ENCODE measurements at regions not wholly inside any gene's neighbourhood (a gene's known extent, or its start where the extent isn't known, plus 50 kb on each side); places are given as distances from the start of the nearest gene placed in this dataset.

DNA sequence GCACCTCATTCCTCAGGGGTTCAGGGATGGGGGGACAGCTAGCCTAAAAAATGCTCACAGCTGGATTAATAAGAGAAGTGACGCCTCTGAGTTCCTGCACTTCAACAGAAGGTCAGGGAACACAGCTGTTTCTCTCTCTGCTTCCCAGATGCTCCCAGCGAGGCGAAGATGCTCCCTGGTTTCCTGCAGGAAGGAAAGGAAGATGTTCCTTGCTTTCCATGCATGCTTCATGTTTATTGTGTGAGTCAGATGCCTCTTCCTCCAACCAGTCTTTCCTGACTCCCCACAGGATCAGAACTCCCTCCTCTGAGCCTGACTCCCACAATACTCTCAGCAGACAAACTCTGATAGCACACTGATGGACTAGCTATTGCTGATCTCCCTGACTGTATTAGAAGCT, 71.9 kb downstream of the MFAP3 start:
- TF ChIP-seq, protein P1, sequence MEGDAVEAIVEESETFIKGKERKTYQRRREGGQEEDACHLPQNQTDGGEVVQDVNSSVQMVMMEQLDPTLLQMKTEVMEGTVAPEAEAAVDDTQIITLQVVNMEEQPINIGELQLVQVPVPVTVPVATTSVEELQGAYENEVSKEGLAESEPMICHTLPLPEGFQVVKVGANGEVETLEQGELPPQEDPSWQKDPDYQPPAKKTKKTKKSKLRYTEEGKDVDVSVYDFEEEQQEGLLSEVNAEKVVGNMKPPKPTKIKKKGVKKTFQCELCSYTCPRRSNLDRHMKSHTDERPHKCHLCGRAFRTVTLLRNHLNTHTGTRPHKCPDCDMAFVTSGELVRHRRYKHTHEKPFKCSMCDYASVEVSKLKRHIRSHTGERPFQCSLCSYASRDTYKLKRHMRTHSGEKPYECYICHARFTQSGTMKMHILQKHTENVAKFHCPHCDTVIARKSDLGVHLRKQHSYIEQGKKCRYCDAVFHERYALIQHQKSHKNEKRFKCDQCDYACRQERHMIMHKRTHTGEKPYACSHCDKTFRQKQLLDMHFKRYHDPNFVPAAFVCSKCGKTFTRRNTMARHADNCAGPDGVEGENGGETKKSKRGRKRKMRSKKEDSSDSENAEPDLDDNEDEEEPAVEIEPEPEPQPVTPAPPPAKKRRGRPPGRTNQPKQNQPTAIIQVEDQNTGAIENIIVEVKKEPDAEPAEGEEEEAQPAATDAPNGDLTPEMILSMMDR (IDR thresholded peaks at IDR 0.05): no peak
- TF ChIP-seq POLR2A (IDR thresholded peaks at IDR 0.05): no peak

Data from prostate gland (tissue), 2 donors.